Lung (tissue), 11 donors: ENCODE measurements at regions not wholly inside any gene's neighbourhood (a gene's known extent, or its start where the extent isn't known, plus 50 kb on each side); places are given as distances from the start of the nearest gene placed in this dataset.

Source experiments
- ATAC-seq: fragments of 200-7000 bp; cut with Tn5 transposase; one replicate; pipeline ENCODE4 v1.9.1; 2020; ENCODE audit warnings: moderate number of reproducible peaks; ENCODE audit not compliant: insufficient read depth, low FRiP score
- DNase-seq, 3 donors: peaks; one replicate each; pipeline ENCODE4 v3.0.0-alpha.2; 2013 to 2017
- H3K27ac ChIP-seq, 2 donors: one replicate each; pipeline ENCODE4 v1.5.1; 2013; ENCODE audit warnings: mild to moderate bottlenecking in 2 of 2, moderate library complexity in 2 of 2, control low read depth in 1 of 2, inconsistent platforms in 1 of 2, low read depth in 1 of 2, low read length in 1 of 2
- H3K27me3 ChIP-seq, 3 donors: one replicate each; pipeline ENCODE4 v1.5.1; 2013; ENCODE audit warnings: low read length in 2 of 3; ENCODE audit not compliant: control insufficient read depth in 3 of 3, insufficient read depth in 3 of 3
- H3K36me3 ChIP-seq, 4 donors: one replicate each; pipeline ENCODE4 v1.5.1; 2013; ENCODE audit warnings: low read length in 4 of 4, mild to moderate bottlenecking in 1 of 4, moderate library complexity in 1 of 4; ENCODE audit not compliant: control insufficient read depth in 4 of 4, insufficient read depth in 4 of 4
- H3K4me1 ChIP-seq, 5 donors: one replicate each; pipeline ENCODE4 v1.5.1; 2013; ENCODE audit warnings: low read length in 5 of 5, mild to moderate bottlenecking in 2 of 5, moderate library complexity in 1 of 5; ENCODE audit not compliant: control insufficient read depth in 5 of 5, insufficient read depth in 5 of 5
- H3K4me3 ChIP-seq: one replicate; pipeline ENCODE4 v1.5.1; 2013; ENCODE audit warnings: mild to moderate bottlenecking, control low read depth, moderate library complexity
- H3K9ac ChIP-seq, 2 donors: one replicate each; pipeline ENCODE4 v1.5.1; 2013; ENCODE audit warnings: low read length in 2 of 2, control low read depth in 1 of 2; ENCODE audit not compliant: insufficient read depth in 1 of 2
- H3K9me3 ChIP-seq, 4 donors: one replicate each; pipeline ENCODE4 v1.5.1; 2013; ENCODE audit warnings: low read length in 3 of 4, mild to moderate bottlenecking in 1 of 4, moderate library complexity in 1 of 4; ENCODE audit not compliant: control insufficient read depth in 4 of 4, insufficient read depth in 3 of 4
- CTCF ChIP-seq: IDR thresholded peaks from 2 replicates; pipeline ENCODE4 v1.5.1; 2012; ENCODE audit warnings: mild to moderate bottlenecking; ENCODE audit errors: control extremely low read depth, extremely low read depth
- WGBS, 2 donors: extraction: QIAGEN DNeasy Blood & Tissue Kit; methylation state at CpG; one replicate each; pipeline ENCODE4 v1.1.7; 2013; 5-methylcytosine and 5-hydroxymethylcytosine counted together
- donor health status: control.
- donor health status: control.
- donor health status: Bipolar disorder and iron deficiency.
- donor health status: healthy.
- donor health status: DM: yes; HTN: yes; CAD: no.

DNA sequence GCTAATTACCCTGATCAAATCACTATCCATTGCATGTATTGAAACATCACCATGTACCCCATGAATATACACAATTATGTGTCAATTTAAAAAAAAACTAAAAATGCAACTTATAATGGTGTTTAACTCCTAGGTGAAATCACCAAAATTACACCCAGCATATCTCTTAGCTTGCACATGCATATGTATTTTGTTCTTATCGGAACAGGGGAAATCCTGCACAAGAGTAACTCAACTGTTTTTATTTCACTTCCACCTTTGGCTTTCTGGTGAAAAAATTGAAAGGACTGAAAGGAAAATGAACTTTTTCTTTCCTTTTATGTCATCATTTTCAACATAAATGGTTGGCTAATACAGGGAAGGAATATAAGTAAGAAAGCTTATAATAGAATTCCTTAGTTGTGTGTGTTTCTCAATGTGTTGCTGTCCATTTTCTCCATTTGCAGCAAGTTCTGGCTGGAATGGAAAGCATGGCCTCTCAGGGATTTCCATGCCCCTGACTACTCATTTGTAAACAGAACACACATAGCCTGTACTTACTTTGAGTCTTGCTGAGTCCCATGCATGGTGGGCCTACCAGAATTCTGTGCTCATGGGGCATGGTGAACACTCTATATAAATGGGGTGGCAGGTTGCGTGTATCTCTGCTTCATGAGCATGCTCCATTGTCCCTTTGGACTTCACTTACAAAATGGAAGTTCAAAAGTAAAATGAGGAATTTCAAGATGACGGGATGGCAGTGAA, 462.0 kb downstream of the HS3ST3B1 start:
- WGBS, 2 donors: 59 to 68% methylated on average over 3 of the region's 3 CpGs

GRCh38 chr17:14760719-14761411, 460.0 kb downstream of the HS3ST3B1 start:
- H3K36me3 ChIP-seq: no peaks in the 10 kb centered on the region
- no peak overlapping the region for H3K9ac ChIP-seq
- WGBS, 2 donors: 75 to 88% methylated on average over 5 of the region's 5 CpGs
- no peak for TF ChIP-seq CTCF
- DNase-seq: no peak
- H3K9me3 ChIP-seq: no peaks in the 10 kb centered on the region
- H3K27me3 ChIP-seq: no peaks in the 10 kb centered on the region
- H3K4me1 ChIP-seq: no peaks in the 10 kb centered on the region
- H3K27ac ChIP-seq: no peak overlapping the region
- ATAC-seq: no peak
- no peak overlapping the region for H3K4me3 ChIP-seq

More for the DNA sequence above, 462.0 kb downstream of the HS3ST3B1 start:
- ATAC-seq (no peak), DNase-seq (no peak)
- H3K9me3 ChIP-seq: no peaks in the 10 kb centered on the region
- H3K36me3 ChIP-seq: no peaks in the 10 kb centered on the region
- no peak overlapping the region for H3K27ac ChIP-seq
- H3K4me1 ChIP-seq: no peaks in the 10 kb centered on the region
- H3K4me3 ChIP-seq: no peak overlapping the region
- no peaks in the 10 kb centered on the region for H3K27me3 ChIP-seq
- TF ChIP-seq CTCF: no peak
- H3K9ac ChIP-seq: no peak overlapping the region

DNA sequence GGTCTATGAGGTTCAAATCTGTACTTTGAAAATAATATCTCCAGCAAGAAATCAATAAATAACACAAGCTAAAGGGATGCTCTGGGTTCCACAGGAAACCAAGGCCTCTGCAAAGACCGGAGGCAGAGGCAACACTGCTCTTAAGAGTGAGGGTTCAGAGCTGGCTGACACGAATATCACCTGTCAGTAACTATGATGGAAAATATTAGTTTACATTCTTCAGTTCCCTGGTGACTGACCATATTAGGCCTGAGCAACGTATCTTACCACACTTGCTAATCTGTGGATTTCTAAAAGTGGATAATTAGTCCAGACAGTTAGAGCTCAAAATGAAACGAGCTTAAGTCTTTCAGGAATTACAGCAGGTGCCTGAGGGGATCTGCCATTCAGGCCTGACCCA, 459.3 kb downstream of the HS3ST3B1 start:
- Histone ChIP-seq H3K36me3 (no peaks in the 10 kb centered on the region), H3K9me3 (no peaks in the 10 kb centered on the region), H3K27ac (no peak overlapping the region), H3K27me3 (no peaks in the 10 kb centered on the region), H3K4me1 (no peaks in the 10 kb centered on the region), H3K9ac (no peak overlapping the region), H3K4me3 (no peak overlapping the region)
- ATAC-seq: no peak
- 74 to 85% methylated on average over 4 of the region's 4 CpGs for WGBS, 2 donors
- TF ChIP-seq CTCF: no peak
- no peak for DNase-seq
